ENCODE measurements at regions not wholly inside any gene's neighbourhood (a gene's known extent, or its start where the extent isn't known, plus 50 kb on each side); places are given as distances from the start of the nearest gene placed in this dataset.

DNA sequence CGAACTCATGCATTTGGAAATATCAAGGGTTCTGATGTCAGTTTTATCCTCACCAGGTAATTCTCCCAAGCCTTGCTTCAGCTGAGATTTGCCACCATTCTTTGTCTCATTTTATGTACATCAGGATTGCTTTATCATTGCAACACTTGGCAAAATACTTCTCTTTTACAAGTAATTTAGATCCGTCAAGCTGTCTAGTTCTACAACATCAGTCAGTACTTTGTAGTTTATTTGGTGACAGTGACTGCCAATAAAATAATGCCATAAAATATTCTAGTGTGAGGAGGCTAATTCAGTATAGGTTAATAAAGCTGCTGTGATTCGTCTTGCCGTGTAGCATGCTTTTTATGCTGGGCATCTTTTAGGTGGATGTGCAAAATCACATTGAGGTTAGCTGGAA, 565.3 kb upstream of the SGO1 start:
- Histone ChIP-seq H3K9me3 (ENCODE audit: control insufficient read depth, insufficient read depth, low read length) (no peaks in the 10 kb centered on the region), H3K4me3 (ENCODE audit: low read depth, low read length) (no peak overlapping the region), H3K27ac (ENCODE audit: low read depth, low read length) (no peak overlapping the region), H3K27me3 (ENCODE audit: control insufficient read depth, insufficient read depth, low read length) (no peaks in the 10 kb centered on the region)
- CTCF ChIA-PET = no interaction called here
- no peak for DNase-seq (ENCODE audit: low read depth, low spot score)
- POLR2A ChIA-PET = no interaction called here
- no peak for TF ChIP-seq CTCF (IDR thresholded peaks at IDR 0.05; ENCODE audit: low read depth, low read length)

- no peak overlapping the region for H3K4me3 ChIP-seq (ENCODE audit: low read depth, low read length)
- no peaks in the 10 kb centered on the region for H3K27me3 ChIP-seq (ENCODE audit: control insufficient read depth, insufficient read depth, low read length)
- no peak overlapping the region for H3K27ac ChIP-seq (ENCODE audit: low read depth, low read length)
- no peak for TF ChIP-seq CTCF (IDR thresholded peaks at IDR 0.05; ENCODE audit: low read depth, low read length)
- H3K9me3 ChIP-seq (ENCODE audit: control insufficient read depth, insufficient read depth, low read length) = no peaks in the 10 kb centered on the region
- ChIA-PET POLR2A (no interaction called here), CTCF (no interaction called here)
- DNase-seq (ENCODE audit: low read depth, low spot score) = no peak
Observed at GRCh38 chr3:20747741-20748140, 561.7 kb upstream of the SGO1 start.

GRCh38 chr3:20743553-20744321, 557.7 kb upstream of the SGO1 start:
- TF ChIP-seq CTCF (IDR thresholded peaks at IDR 0.05; ENCODE audit: low read depth, low read length) = no peak
- no peaks in the 10 kb centered on the region for H3K27me3 ChIP-seq (ENCODE audit: control insufficient read depth, insufficient read depth, low read length)
- no peak overlapping the region for H3K4me3 ChIP-seq (ENCODE audit: low read depth, low read length)
- POLR2A ChIA-PET = no interaction called here
- CTCF ChIA-PET = no interaction called here
- no peak for DNase-seq (ENCODE audit: low read depth, low spot score)
- H3K9me3 ChIP-seq (ENCODE audit: control insufficient read depth, insufficient read depth, low read length) = no peaks in the 10 kb centered on the region
- H3K27ac ChIP-seq (ENCODE audit: low read depth, low read length) = no peak overlapping the region

GRCh38 chr3:20742903-20743552, 557.0 kb upstream of the SGO1 start:
- ChIA-PET CTCF (no interaction called here), POLR2A (no interaction called here)
- no peak overlapping the region for H3K4me3 ChIP-seq (ENCODE audit: low read depth, low read length)
- no peak for TF ChIP-seq CTCF (IDR thresholded peaks at IDR 0.05; ENCODE audit: low read depth, low read length)
- no peaks in the 10 kb centered on the region for H3K27me3 ChIP-seq (ENCODE audit: control insufficient read depth, insufficient read depth, low read length)
- no peaks in the 10 kb centered on the region for H3K9me3 ChIP-seq (ENCODE audit: control insufficient read depth, insufficient read depth, low read length)
- no peak overlapping the region for H3K27ac ChIP-seq (ENCODE audit: low read depth, low read length)
- DNase-seq (ENCODE audit: low read depth, low spot score) = no peak

DNA sequence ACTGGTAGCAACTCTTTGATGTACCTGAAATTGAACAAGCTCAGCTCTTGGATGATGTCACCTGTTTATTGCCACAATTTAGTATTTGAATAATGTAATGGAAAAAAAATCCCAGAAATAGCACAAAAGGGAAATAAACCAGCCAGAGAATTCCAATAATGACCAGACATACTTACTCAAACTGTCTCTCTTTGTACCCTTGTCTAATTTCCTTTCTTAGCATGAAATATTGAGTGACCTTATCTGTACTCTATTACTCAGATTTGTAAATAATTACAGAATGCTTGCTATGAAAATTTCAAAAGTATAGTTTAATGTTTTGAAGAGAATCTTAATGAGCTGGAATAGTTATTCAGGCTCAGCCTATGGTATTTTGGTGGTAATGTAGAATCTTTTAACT, 555.4 kb upstream of the SGO1 start:
- no peaks in the 10 kb centered on the region for H3K27me3 ChIP-seq (ENCODE audit: control insufficient read depth, insufficient read depth, low read length)
- TF ChIP-seq CTCF (IDR thresholded peaks at IDR 0.05; ENCODE audit: low read depth, low read length) = no peak
- no peak overlapping the region for H3K4me3 ChIP-seq (ENCODE audit: low read depth, low read length)
- ChIA-PET CTCF (interaction anchor here (0.5 kb wide), 1 partner anchor 720 kb away, joined by 3 read pairs; no protein-coding TSS in a partner anchor), POLR2A (no interaction called here)
- H3K27ac ChIP-seq (ENCODE audit: low read depth, low read length) = no peak overlapping the region
- H3K9me3 ChIP-seq (ENCODE audit: control insufficient read depth, insufficient read depth, low read length) = no peaks in the 10 kb centered on the region
- no peak for DNase-seq (ENCODE audit: low read depth, low spot score)

Measured in AG04450 (cell line).